CD4-positive, alpha-beta T cell (primary cell): ENCODE measurements at regions not wholly inside any gene's neighbourhood (a gene's known extent, or its start where the extent isn't known, plus 50 kb on each side); places are given as distances from the start of the nearest gene placed in this dataset.
A peak's percentile ranks its signal among the peaks of the same experiment; 100 is the strongest.

Experiments used
- ATAC-seq: fragments of 200-7000 bp; cut with Tn5 transposase; one replicate; pipeline ENCODE4 v1.10.0; 2022; ENCODE audit warnings: mild to moderate bottlenecking; ENCODE audit not compliant: poor library complexity
- CTCF ChIA-PET: fragments of 350-600 bp; sonication (Branson Sonifier 250); formaldehyde crosslinking; loops from one replicate; lab custom pipeline; 2021; ENCODE audit warnings: antibody characterized with exemption, inconsistent platforms; lab: Charles Lee
- POLR2A ChIA-PET: fragments of 350-600 bp; sonication (Branson Sonifier 250); formaldehyde crosslinking; loops from one replicate; lab custom pipeline; 2021; ENCODE audit warnings: antibody characterized with exemption, inconsistent platforms; lab: Charles Lee
- DNase-seq, 14 experiments: peaks; one replicate each; pipeline ENCODE4 v3.0.0-alpha.2; 2013 to 2020; ENCODE audit warnings: mixed read lengths in 2 of 14
- H3K27ac ChIP-seq, 2 donors: one replicate each; pipeline versions ENCODE4 v1.5.1 to v1.7.0; 2013; ENCODE audit warnings: low read length in 2 of 2, low read depth in 1 of 2, mild to moderate bottlenecking in 1 of 2
- H3K27me3 ChIP-seq, 2 experiments: 1 replicate in 1 of 2; 2 replicates in 1 of 2; pipeline versions ENCODE4 v1.6.1 to v1.7.0; 2013; ENCODE audit warnings: low read length in 2 of 2, control low read depth in 1 of 2, mild to moderate bottlenecking in 1 of 2, moderate library complexity in 1 of 2; ENCODE audit not compliant: insufficient read depth in 2 of 2, control insufficient read depth in 1 of 2
- H3K36me3 ChIP-seq: one replicate; pipeline ENCODE4 v1.6.1; 2013; ENCODE audit warnings: low read length, control low read depth; ENCODE audit not compliant: insufficient read depth
- H3K4me1 ChIP-seq: one replicate; pipeline ENCODE4 v1.6.1; 2013; ENCODE audit warnings: low read length, control low read depth; ENCODE audit not compliant: insufficient read depth
- H3K4me3 ChIP-seq: one replicate; pipeline ENCODE4 v1.5.1; 2013; ENCODE audit warnings: mild to moderate bottlenecking, low read length, moderate library complexity
- H3K9me3 ChIP-seq, 2 experiments: 1 replicate in 1 of 2; 2 replicates in 1 of 2; pipeline versions ENCODE4 v1.6.1 to v1.7.0; 2013; ENCODE audit warnings: low read length in 2 of 2, mild to moderate bottlenecking in 2 of 2, control low read depth in 1 of 2, moderate library complexity in 1 of 2; ENCODE audit not compliant: control insufficient read depth in 1 of 2, insufficient read depth in 1 of 2
- H3K27ac Mint-ChIP-seq: one replicate; pipeline ENCODE4 v1.8.0; 2020; ENCODE audit warnings: mixed read lengths
- H3K27me3 Mint-ChIP-seq: one replicate; pipeline ENCODE4 v1.8.0; 2021; ENCODE audit warnings: mixed read lengths
- H3K36me3 Mint-ChIP-seq: one replicate; pipeline ENCODE4 v1.8.0; 2021; ENCODE audit warnings: low read depth, mixed read lengths
- H3K4me1 Mint-ChIP-seq: one replicate; pipeline ENCODE4 v1.8.0; 2021; ENCODE audit warnings: low read depth, mixed read lengths
- H3K4me3 Mint-ChIP-seq: one replicate; pipeline ENCODE4 v1.8.0; 2020; ENCODE audit warnings: mild to moderate bottlenecking, mixed read lengths
- H3K9me3 Mint-ChIP-seq: one replicate; pipeline ENCODE4 v1.8.0; 2020; ENCODE audit warnings: mixed read lengths
- intact Hi-C, 2 experiments: fragments of 100-400 bp; cut with DNase I in 1 of 2; cut with micrococcal nuclease in 1 of 2; formaldehyde crosslinking; loops; one replicate each; pipeline versions ENCODE4 v1.15.1 to v1.9.0; 2023 to 2025; cut with DNase I, micrococcal nuclease
- TF ChIP-seq, protein P1 (sequence below): fragments of 200-600 bp; IDR thresholded peaks from one replicate; pipeline ENCODE4 v1.8.0; 2022; ENCODE audit warnings: antibody characterized with exemption, mild to moderate bottlenecking

DNA sequence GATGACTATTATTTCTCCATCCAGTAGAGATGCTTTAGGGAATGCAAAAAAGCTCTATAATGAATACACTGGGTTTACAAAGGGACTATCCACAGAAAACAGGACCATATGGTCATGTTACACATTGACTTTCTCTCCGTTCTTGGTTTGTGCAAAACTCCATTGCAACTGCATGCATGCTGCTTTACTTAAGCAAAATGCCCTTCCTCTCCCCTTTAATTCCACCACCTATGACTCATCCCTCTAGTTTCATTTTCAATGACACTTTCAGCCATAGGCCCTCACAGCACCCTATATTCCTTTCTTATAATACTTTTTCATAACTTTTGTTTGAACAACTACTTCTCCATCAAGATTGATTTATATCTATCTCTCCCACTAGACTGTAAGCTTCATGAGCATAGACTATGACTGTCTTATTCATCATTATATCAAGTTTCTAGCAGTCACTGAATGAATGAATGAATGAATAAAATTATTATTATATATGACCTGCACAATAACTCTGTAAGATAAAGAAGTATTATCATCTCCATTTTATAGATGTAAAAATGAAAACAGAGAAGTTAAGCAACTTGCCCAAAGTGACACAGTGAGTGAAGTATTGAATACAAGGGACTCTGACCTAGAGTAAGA lies 248.9 kb downstream of the PLPP3 start:
- Mint-ChIP-seq H3K27ac (no peak overlapping the region), H3K4me1 (no peaks in the 10 kb centered on the region), H3K36me3 (no peaks in the 10 kb centered on the region), H3K4me3 (no peak overlapping the region), H3K9me3 (no peaks in the 10 kb centered on the region), H3K27me3 (no peaks in the 10 kb centered on the region)
- Histone ChIP-seq H3K36me3 (no peaks in the 10 kb centered on the region), H3K27me3 (no peaks in the 10 kb centered on the region), H3K27ac (no peak overlapping the region), H3K9me3 (no peaks in the 10 kb centered on the region), H3K4me1 (no peaks in the 10 kb centered on the region), H3K4me3 (no peak overlapping the region)
- TF ChIP-seq, protein P1, sequence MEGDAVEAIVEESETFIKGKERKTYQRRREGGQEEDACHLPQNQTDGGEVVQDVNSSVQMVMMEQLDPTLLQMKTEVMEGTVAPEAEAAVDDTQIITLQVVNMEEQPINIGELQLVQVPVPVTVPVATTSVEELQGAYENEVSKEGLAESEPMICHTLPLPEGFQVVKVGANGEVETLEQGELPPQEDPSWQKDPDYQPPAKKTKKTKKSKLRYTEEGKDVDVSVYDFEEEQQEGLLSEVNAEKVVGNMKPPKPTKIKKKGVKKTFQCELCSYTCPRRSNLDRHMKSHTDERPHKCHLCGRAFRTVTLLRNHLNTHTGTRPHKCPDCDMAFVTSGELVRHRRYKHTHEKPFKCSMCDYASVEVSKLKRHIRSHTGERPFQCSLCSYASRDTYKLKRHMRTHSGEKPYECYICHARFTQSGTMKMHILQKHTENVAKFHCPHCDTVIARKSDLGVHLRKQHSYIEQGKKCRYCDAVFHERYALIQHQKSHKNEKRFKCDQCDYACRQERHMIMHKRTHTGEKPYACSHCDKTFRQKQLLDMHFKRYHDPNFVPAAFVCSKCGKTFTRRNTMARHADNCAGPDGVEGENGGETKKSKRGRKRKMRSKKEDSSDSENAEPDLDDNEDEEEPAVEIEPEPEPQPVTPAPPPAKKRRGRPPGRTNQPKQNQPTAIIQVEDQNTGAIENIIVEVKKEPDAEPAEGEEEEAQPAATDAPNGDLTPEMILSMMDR, result no peak
- peak in 2 of 14 experiments; percentile 20 to 26 for DNase-seq
- ATAC-seq, result no peak
- ChIA-PET CTCF (no interaction called here), POLR2A (no interaction called here)
- intact Hi-C loops, result no loop called here

DNA sequence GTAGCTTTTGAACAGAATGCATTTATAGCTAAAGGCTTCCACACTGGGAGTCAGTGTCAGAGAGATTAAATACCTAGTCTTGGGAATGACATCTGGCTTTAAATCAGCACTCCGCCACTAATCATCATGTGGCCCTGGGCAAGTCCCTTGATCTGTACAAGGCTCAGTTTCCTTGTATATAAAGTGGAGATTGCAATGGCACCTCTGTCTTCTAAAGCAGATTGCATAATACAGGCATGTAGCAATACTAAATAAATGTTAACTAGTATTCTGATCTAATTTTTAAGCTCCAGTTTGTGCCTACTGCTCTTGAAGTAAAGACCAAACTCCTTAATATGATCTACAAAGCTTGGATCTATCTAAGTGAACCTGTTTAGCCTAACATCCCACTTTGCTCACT lies 249.4 kb downstream of the PLPP3 start:
- Histone ChIP-seq H3K4me1 (no peaks in the 10 kb centered on the region), H3K4me3 (no peak overlapping the region), H3K27me3 (no peaks in the 10 kb centered on the region), H3K9me3 (no peaks in the 10 kb centered on the region), H3K27ac (no peak overlapping the region), H3K36me3 (no peaks in the 10 kb centered on the region)
- intact Hi-C loops, result no loop called here
- TF ChIP-seq, protein P1, result no peak
- H3K36me3 Mint-ChIP-seq, result no peaks in the 10 kb centered on the region
- H3K4me1 Mint-ChIP-seq, result no peaks in the 10 kb centered on the region
- H3K27ac Mint-ChIP-seq, result no peak overlapping the region
- ChIA-PET POLR2A (no interaction called here), CTCF (no interaction called here)
- no peaks in the 10 kb centered on the region for H3K27me3 Mint-ChIP-seq
- no peaks in the 10 kb centered on the region for H3K9me3 Mint-ChIP-seq
- ATAC-seq (no peak), DNase-seq (peak in 2 of 14 experiments; percentile 2 to 10)
- H3K4me3 Mint-ChIP-seq, result no peak overlapping the region

DNA sequence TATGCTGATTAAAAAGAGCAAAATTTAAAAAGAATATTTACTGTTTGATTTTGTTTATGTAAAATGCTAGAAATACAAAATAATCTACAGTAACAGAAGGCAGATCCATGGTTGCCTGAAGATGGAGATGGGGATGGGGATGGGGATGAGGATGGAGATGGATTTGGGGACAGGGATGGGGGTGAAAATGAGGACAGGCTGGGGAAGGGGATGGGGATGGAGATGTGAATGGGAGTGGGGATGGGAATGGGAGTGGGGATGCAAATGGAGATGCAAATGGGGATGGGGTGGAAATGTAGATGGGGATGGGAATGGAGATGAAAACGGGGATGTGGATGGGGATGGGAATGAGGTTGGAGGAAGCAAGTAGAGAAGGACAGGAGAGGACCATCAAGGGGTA lies 252.2 kb downstream of the PLPP3 start:
- no peaks in the 10 kb centered on the region for H3K36me3 Mint-ChIP-seq
- H3K9me3 Mint-ChIP-seq, result no peaks in the 10 kb centered on the region
- DNase-seq (no peak), ATAC-seq (no peak)
- CTCF ChIA-PET, result no interaction called here
- Histone ChIP-seq H3K4me1 (no peaks in the 10 kb centered on the region), H3K4me3 (no peak overlapping the region), H3K27ac (no peak overlapping the region), H3K27me3 (no peaks in the 10 kb centered on the region), H3K36me3 (no peaks in the 10 kb centered on the region), H3K9me3 (no peaks in the 10 kb centered on the region)
- H3K27me3 Mint-ChIP-seq, result no peaks in the 10 kb centered on the region
- POLR2A ChIA-PET, result no interaction called here
- TF ChIP-seq, protein P1, result no peak
- no peak overlapping the region for H3K4me3 Mint-ChIP-seq
- H3K4me1 Mint-ChIP-seq, result no peaks in the 10 kb centered on the region
- intact Hi-C loops, result no loop called here
- no peak overlapping the region for H3K27ac Mint-ChIP-seq
